Stimulated activated CD4-positive, alpha-beta T cell treated with anti-CD3 and anti-CD28 coated beads, Interleukin-4, amount 100 ng/mL, for 1 hour (primary cell): ENCODE measurements at regions not wholly inside any gene's neighbourhood (a gene's known extent, or its start where the extent isn't known, plus 50 kb on each side); places are given as distances from the start of the nearest gene placed in this dataset.

Experiments used
- DNase-seq: peaks from one replicate; pipeline ENCODE4 v3.0.0-alpha.2; 2020

GRCh38 chr2:217291259-217291658, 431.4 kb upstream of the TNP1 start:
- no peak for DNase-seq

- DNase-seq, result no peak
Measured at GRCh38 chr2:217290467-217290866, 430.6 kb upstream of the TNP1 start.

- DNase-seq, result no peak
Measured at GRCh38 chr2:217289907-217290280, 430.0 kb upstream of the TNP1 start.

- DNase-seq, result no peak
Measured at GRCh38 chr2:217289177-217289906, 429.5 kb upstream of the TNP1 start.

GRCh38 chr2:217288472-217289063, 428.7 kb upstream of the TNP1 start:
- DNase-seq, result no peak

GRCh38 chr2:217286833-217287232, 427.0 kb upstream of the TNP1 start:
- DNase-seq, result no peak

GRCh38 chr2:217285926-217286325, 426.1 kb upstream of the TNP1 start:
- DNase-seq, result no peak

- DNase-seq, result no peak
Measured at GRCh38 chr2:217283460-217283859, 423.6 kb upstream of the TNP1 start.

GRCh38 chr2:217282531-217282930, 422.7 kb upstream of the TNP1 start:
- DNase-seq, result no peak

GRCh38 chr2:217279556-217279955, 419.7 kb upstream of the TNP1 start:
- DNase-seq, result no peak

- DNase-seq, result no peak
Measured at GRCh38 chr2:217279140-217279539, 419.3 kb upstream of the TNP1 start.

- no peak for DNase-seq
Measured at GRCh38 chr2:217277646-217278398, 418.0 kb upstream of the TNP1 start.

GRCh38 chr2:217276433-217276832, 416.6 kb upstream of the TNP1 start:
- no peak for DNase-seq

- no peak for DNase-seq
Measured at GRCh38 chr2:217275091-217275490, 415.2 kb upstream of the TNP1 start.

- DNase-seq, result no peak
Measured at GRCh38 chr2:217274578-217274977, 414.7 kb upstream of the TNP1 start.

GRCh38 chr2:217273851-217274250, 414.0 kb upstream of the TNP1 start:
- DNase-seq, result no peak

GRCh38 chr2:217273162-217273561, 413.3 kb upstream of the TNP1 start:
- no peak for DNase-seq

- DNase-seq, result no peak
Measured at GRCh38 chr2:217271813-217272212, 411.9 kb upstream of the TNP1 start.

- no peak for DNase-seq
Measured at GRCh38 chr2:217270485-217271121, 410.7 kb upstream of the TNP1 start.

- no peak for DNase-seq
Measured at GRCh38 chr2:217269701-217270484, 410.0 kb upstream of the TNP1 start.

GRCh38 chr2:217268978-217269377, 409.1 kb upstream of the TNP1 start:
- no peak for DNase-seq

GRCh38 chr2:217267758-217268157, 407.9 kb upstream of the TNP1 start:
- no peak for DNase-seq

GRCh38 chr2:217263756-217264155, 403.9 kb upstream of the TNP1 start:
- no peak for DNase-seq
